Ectodermal cell (in vitro differentiated cells): ENCODE measurements at regions not wholly inside any gene's neighbourhood (a gene's known extent, or its start where the extent isn't known, plus 50 kb on each side); places are given as distances from the start of the nearest gene placed in this dataset.

ENCODE experiments used
- H3K27ac ChIP-seq: 2 replicates; pipeline ENCODE4 v1.7.0; 2013; ENCODE audit warnings: mild to moderate bottlenecking, low read depth, low read length; ENCODE audit not compliant: insufficient read depth, poor library complexity, severe bottlenecking
- H3K27me3 ChIP-seq: 2 replicates; pipeline ENCODE4 v1.7.0; 2013; ENCODE audit warnings: mild to moderate bottlenecking, low read length; ENCODE audit not compliant: insufficient read depth, control insufficient read depth, poor library complexity, severe bottlenecking
- H3K36me3 ChIP-seq: one replicate; pipeline ENCODE4 v1.7.0; 2013; ENCODE audit warnings: low read length; ENCODE audit not compliant: control insufficient read depth, insufficient read depth
- H3K4me1 ChIP-seq: one replicate; pipeline ENCODE4 v1.7.0; 2013; ENCODE audit warnings: low read length; ENCODE audit not compliant: control insufficient read depth, insufficient read depth
- H3K4me3 ChIP-seq: 2 replicates; pipeline ENCODE4 v1.7.0; 2013; ENCODE audit warnings: low read depth, low read length, control low read depth; ENCODE audit not compliant: insufficient read depth
- H3K9me3 ChIP-seq: 2 replicates; pipeline ENCODE4 v1.7.0; 2013; ENCODE audit warnings: mild to moderate bottlenecking, low read length, moderate library complexity; ENCODE audit not compliant: control insufficient read depth
- WGBS, 2 experiments: methylation state at CpG; one replicate each; pipeline ENCODE4 v1.1.7; 2013; ENCODE audit warnings: missing lambda C conversion rate in 2 of 2; 5-methylcytosine and 5-hydroxymethylcytosine counted together

- Histone ChIP-seq H3K4me3 (no peak overlapping the region), H3K4me1 (no peaks in the 10 kb centered on the region), H3K27ac (no peak overlapping the region), H3K9me3 (no peaks in the 10 kb centered on the region), H3K27me3 (no peaks in the 10 kb centered on the region), H3K36me3 (no peaks in the 10 kb centered on the region)
- 89 to 93% methylated on average over 1 to 4 of the region's 4 CpGs for WGBS, 2 experiments
Measured at GRCh38 chr3:148646126-148646665, 51.5 kb upstream of the AGTR1 start.
